ENCODE measurements at regions not wholly inside any gene's neighbourhood (a gene's known extent, or its start where the extent isn't known, plus 50 kb on each side); places are given as distances from the start of the nearest gene placed in this dataset.

GRCh38 chr6:41474213-41474933, 71.8 kb upstream of the FOXP4 start:
- no peak for DNase-seq

GRCh38 chr6:41475164-41475563, 71.0 kb upstream of the FOXP4 start:
- no peak for DNase-seq

- DNase-seq: no peak
Measured at GRCh38 chr6:41475737-41476357, 70.3 kb upstream of the FOXP4 start.

GRCh38 chr6:41476401-41476800, 69.8 kb upstream of the FOXP4 start:
- no peak for DNase-seq

- DNase-seq: no peak
Measured at GRCh38 chr6:41477572-41477971, 68.6 kb upstream of the FOXP4 start.

- DNase-seq: no peak
Measured at GRCh38 chr6:41483943-41484342, 62.2 kb upstream of the FOXP4 start.

- no peak for DNase-seq
Measured at GRCh38 chr6:41487860-41488432, 58.2 kb upstream of the FOXP4 start.

GRCh38 chr6:41488433-41489119, 57.6 kb upstream of the FOXP4 start:
- DNase-seq: no peak

- no peak for DNase-seq
Measured at GRCh38 chr6:41489120-41489851, 56.9 kb upstream of the FOXP4 start.

GRCh38 chr6:41492261-41492891, 53.8 kb upstream of the FOXP4 start:
- DNase-seq: no peak

GRCh38 chr6:41494212-41495110, 51.7 kb upstream of the FOXP4 start:
- no peak for DNase-seq
